Muscle of leg (tissue), 3 donors: ENCODE measurements at regions not wholly inside any gene's neighbourhood (a gene's known extent, or its start where the extent isn't known, plus 50 kb on each side); places are given as distances from the start of the nearest gene placed in this dataset.

Experiments used
- DNase-seq: peaks from one replicate; pipeline ENCODE4 v3.0.0; 2013
- H3K27ac ChIP-seq: one replicate; pipeline ENCODE4 v1.5.1; 2013; ENCODE audit warnings: mild to moderate bottlenecking, low read length, control low read depth
- H3K27me3 ChIP-seq: one replicate; pipeline ENCODE4 v1.6.1; 2013; ENCODE audit warnings: low read length; ENCODE audit not compliant: control insufficient read depth, insufficient read depth
- H3K36me3 ChIP-seq: one replicate; pipeline ENCODE4 v1.6.1; 2013; ENCODE audit warnings: low read length; ENCODE audit not compliant: control insufficient read depth, insufficient read depth
- H3K4me1 ChIP-seq: one replicate; pipeline ENCODE4 v1.6.1; 2013; ENCODE audit warnings: low read length; ENCODE audit not compliant: control insufficient read depth, insufficient read depth
- H3K4me3 ChIP-seq: one replicate; pipeline ENCODE4 v1.5.1; 2013; ENCODE audit warnings: low read length, control low read depth
- H3K9me3 ChIP-seq: replicated peaks from 2 replicates; pipeline ENCODE4 v1.6.1; 2013; ENCODE audit warnings: low read depth, low read length; ENCODE audit not compliant: control insufficient read depth
- WGBS: methylation state at CpG from one replicate; pipeline ENCODE4 v1.1.5; 2013; ENCODE audit warnings: missing lambda C conversion rate; ENCODE audit not compliant: insufficient coverage; 5-methylcytosine and 5-hydroxymethylcytosine counted together

GRCh38 chr9:6067426-6067825, 52.0 kb upstream of the RANBP6 start:
- DNase-seq, result no peak
- H3K27ac ChIP-seq, result no peak overlapping the region
- no CpG with 5 or more reads among the region's 2 CpGs for WGBS
- no peak overlapping the region for H3K4me3 ChIP-seq
- no peaks in the 10 kb centered on the region for H3K27me3 ChIP-seq
- H3K36me3 ChIP-seq, result no peaks in the 10 kb centered on the region
- no peaks in the 10 kb centered on the region for H3K4me1 ChIP-seq
- no peaks in the 10 kb centered on the region for H3K9me3 ChIP-seq
